HS-27A (cell line): ENCODE measurements at regions not wholly inside any gene's neighbourhood (a gene's known extent, or its start where the extent isn't known, plus 50 kb on each side); places are given as distances from the start of the nearest gene placed in this dataset.

Source experiments
- DNase-seq: peaks from one replicate; pipeline ENCODE4 v3.0.0-alpha.2; 2012; ENCODE audit warnings: low read depth, missing footprints

- no peak for DNase-seq
These were observed 113.6 kb downstream of the LSMEM1 start for GRCh38 chr7:112594397-112594796.

DNA sequence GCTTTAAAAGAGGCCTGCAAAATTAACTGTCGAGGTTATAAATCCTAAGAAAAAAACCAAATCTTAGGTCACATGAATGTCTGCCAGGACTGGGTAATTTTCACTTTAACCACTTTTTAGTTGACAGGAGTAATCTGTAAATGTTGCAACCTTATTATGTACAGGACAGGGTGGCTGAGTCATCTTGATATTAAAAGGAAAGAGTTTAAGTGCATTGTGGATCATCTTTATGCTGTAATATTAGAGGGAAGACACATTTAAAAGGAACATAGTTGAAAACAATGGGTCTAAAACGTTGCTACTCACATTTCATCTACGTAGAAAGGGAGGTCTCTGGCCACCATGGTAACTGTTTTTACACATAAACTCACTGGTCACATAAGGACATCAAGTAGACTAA, 115.5 kb downstream of the LSMEM1 start:
- DNase-seq = no peak

DNA sequence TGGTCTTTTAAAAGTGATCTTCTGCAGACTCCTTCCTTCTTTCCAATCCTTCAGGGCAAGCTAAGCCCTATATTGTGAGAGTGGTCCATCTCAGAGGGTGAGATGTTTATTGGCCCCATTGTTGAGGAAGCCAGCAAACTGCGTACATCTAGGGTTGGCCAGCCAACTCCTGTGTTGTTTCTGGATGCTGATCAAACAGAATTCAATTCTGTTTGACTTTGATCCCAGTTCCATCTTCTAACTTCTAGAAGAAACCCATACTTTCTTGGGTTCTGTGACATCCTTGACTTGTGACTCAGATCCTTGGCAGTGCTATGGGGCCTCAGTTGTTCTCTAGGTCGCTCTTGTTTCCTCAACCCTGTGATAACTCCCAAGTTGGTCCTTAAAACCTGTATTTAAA, 116.2 kb downstream of the LSMEM1 start:
- no peak for DNase-seq

DNA sequence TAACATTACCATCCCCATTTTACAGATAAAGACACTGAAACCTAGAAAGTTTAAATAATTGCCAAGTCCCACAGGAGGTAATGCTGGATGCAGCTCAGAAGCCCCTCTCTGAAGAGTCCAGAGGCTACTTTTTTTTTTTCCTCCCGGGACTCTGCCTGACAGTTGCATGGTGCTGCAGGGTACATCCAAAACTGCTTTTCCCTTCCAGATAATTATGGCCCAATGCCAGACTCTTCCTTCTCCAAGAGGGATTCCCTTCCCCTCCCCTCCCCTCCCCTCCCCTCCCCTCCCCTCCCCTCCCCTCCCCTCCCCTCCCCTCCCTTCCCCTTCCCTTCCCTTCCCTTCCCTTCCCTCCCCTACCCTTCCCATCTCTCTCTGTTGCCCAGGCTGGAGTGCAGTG, 122.9 kb downstream of the LSMEM1 start:
- no peak for DNase-seq

GRCh38 chr7:112610636-112611035, 129.8 kb downstream of the LSMEM1 start:
- no peak for DNase-seq

GRCh38 chr7:112615701-112616100, 134.9 kb downstream of the LSMEM1 start:
- no peak for DNase-seq

- DNase-seq = no peak
These were observed 135.5 kb downstream of the LSMEM1 start for GRCh38 chr7:112616295-112616694.

GRCh38 chr7:112619343-112619742, 138.6 kb downstream of the LSMEM1 start:
- DNase-seq = no peak

GRCh38 chr7:112622159-112622715, 141.4 kb downstream of the LSMEM1 start:
- no peak for DNase-seq

DNA sequence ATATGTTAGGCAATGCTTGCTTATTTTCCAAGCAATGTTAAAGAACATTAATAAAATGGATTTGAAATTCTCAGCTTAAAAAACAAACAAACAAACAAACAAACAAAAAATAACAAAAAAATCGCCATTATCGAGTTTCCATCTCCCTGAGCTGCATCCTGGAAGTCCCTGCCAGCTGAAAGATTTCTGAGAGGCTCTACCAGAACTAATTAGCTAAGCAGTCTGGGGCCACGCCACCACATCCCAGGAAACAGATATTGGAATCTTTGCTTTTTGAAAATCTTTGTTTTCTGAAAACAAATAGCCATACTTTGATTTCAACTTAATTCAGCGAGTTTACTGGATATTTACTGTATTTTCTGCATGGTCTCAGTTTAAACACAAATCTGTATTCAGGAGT, 143.6 kb downstream of the LSMEM1 start:
- no peak for DNase-seq

DNA sequence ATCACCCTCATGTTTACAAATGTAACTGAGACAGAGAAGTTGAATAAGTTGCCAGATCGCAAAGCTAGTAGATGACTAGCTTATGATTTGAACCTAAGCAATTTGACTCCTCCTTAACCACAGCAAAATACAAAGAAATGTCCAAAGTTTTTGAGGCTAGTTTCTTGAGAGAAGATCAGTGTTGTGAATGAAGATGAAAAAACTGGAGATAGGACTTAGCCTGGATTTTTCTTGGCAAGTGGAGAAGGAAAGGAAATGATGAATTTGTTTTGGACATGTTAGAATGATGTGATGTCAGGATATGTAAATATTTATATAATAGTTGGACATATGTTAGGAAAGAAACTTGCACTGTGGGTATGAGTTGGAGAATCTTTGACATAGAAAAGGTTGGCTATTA, 149.8 kb downstream of the LSMEM1 start:
- DNase-seq = no peak

- no peak for DNase-seq
These were observed 153.3 kb downstream of the LSMEM1 start for GRCh38 chr7:112634107-112634506.

GRCh38 chr7:112635742-112636141, 154.5 kb downstream of the TMEM168 start:
- DNase-seq = no peak

- DNase-seq = no peak
These were observed 151.4 kb downstream of the TMEM168 start for GRCh38 chr7:112638675-112639400.

- DNase-seq = no peak
These were observed 149.5 kb downstream of the TMEM168 start for GRCh38 chr7:112640685-112641084.

DNA sequence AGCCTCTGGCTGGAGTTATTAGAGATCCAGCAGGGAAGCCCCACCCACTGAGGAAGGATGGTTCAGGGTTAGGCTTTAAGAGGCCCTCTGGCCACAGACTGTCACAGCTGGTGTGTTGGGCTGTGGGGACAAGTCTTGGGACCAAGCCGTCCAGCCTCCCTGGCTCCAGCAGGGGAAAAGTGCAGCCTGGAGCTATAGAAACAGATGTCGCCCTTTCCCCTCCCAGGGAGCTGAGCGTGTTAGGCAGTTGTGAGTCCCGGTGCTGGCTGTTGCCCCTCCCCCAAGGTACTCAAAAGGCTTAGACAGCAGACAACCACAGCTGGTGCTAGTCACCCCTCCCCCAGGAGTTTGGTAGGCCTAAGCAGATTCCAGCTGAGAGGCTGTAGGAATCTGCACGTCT, 143.4 kb downstream of the TMEM168 start:
- DNase-seq = no peak

- no peak for DNase-seq
These were observed 141.4 kb downstream of the TMEM168 start for GRCh38 chr7:112648781-112649180.

DNA sequence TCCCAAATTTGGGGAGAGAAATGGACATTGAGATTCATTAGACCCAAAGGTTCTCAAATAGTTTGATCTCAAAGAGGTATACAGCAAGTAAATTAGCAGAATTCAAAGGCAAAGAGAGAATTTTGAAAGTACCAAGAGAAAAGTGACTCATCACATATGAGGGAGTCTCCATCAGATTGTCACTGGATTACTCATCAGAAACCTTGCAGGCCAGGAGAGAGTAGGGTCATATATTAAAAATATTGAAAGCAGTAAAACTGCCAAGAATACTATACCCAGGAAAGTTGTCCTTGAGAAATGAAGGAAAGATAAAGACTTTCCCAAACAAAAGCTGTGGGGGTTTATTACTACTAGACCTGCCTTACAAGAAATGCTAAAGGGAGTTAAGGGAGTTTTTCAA, 140.6 kb downstream of the TMEM168 start:
- DNase-seq = no peak

DNA sequence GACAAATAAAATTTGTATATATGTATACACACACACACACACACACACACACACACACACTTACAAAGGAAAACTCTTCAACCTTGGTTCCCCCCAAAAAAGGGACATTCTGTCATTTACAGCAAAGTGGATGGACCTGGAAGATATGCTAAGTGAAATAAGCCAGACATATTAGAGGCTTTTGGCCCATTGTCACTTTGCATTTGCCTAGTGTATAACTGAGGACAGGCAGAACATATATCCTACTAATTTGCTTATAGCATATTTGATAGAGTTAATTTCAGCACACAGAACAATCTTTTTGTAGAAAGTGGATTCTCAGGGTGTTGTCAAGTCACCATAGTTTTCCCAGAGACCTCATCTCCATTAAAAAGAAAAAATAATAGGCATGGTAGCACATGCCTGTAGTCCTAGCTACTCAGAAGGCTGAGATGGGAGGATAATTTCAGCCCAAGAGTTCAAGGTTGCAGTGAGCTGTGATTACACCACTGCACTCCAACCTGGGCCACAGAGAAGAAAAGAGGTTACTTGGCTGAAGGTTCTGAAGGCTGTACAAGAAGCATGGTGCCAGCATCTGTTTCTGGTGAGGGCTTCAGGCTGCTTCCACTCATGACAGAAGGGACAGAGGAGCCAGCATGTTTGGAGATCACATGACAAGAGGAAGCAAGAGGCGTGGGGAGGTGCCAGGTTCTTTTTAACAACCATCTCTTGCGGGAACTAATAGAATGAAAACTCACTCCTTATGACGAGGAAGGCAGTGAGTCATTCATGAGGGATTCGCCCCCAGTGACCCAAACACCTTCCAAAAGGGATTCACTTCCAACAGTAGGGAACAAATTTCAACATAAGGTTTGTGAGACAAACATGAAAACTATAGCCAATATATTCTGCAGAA, 135.6 kb downstream of the TMEM168 start:
- DNase-seq = no peak

DNA sequence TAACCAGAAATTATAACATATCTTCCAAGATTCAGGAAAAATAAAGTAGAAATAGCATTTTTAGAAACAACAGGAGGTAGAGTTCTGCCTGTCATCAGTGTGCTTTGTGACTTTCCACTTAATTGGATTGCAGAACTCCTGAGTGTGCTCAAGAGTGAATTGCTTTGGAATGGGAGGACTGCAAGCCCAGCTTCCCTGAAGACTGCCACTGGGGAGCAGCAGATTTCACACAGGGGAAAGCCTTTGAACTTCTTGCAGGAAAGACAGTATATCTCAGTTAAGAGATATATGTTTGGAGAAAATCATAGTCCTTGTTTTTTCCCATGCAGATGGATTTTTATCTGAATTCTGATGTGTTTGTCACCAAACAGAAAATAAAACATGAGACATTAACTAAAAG, 124.5 kb downstream of the TMEM168 start:
- no peak for DNase-seq

- DNase-seq = no peak
These were observed 121.6 kb downstream of the TMEM168 start for GRCh38 chr7:112668561-112668960.

- DNase-seq = no peak
These were observed 120.9 kb downstream of the TMEM168 start for GRCh38 chr7:112669306-112669705.

GRCh38 chr7:112670193-112670592, 120.0 kb downstream of the TMEM168 start:
- DNase-seq = no peak
